Testis (tissue), 2 donors: ENCODE measurements at regions not wholly inside any gene's neighbourhood (a gene's known extent, or its start where the extent isn't known, plus 50 kb on each side); places are given as distances from the start of the nearest gene placed in this dataset.
A peak's percentile ranks its signal among the peaks of the same experiment; 100 is the strongest.

Source experiments
- DNase-seq: peaks from one replicate; pipeline ENCODE4 v3.0.0-alpha.2; 2019
- H3K27ac ChIP-seq, 2 donors: fragments of 200-600 bp; sonication (generic); one replicate each; pipeline ENCODE4 v1.5.1; 2019
- H3K27me3 ChIP-seq: fragments of 200-600 bp; sonication (generic); one replicate; pipeline ENCODE4 v1.5.1; 2019
- H3K36me3 ChIP-seq: fragments of 200-600 bp; sonication (generic); one replicate; pipeline ENCODE4 v1.5.1; 2017; ENCODE audit warnings: low read depth; ENCODE audit errors: missing control alignments
- H3K4me1 ChIP-seq: fragments of 200-600 bp; sonication (generic); one replicate; pipeline ENCODE4 v1.5.1; 2019
- H3K4me3 ChIP-seq, 2 donors: fragments of 200-600 bp; sonication (generic); one replicate each; pipeline ENCODE4 v1.5.1; 2017 to 2019
- H3K9me3 ChIP-seq: fragments of 200-600 bp; sonication (generic); one replicate; pipeline ENCODE4 v1.5.1; 2017
- POLR2A ChIP-seq: fragments of 450-650 bp; IDR thresholded peaks from one replicate; pipeline ENCODE4 v1.6.1; 2017; ENCODE audit warnings: antibody characterized with exemption, mild to moderate bottlenecking, moderate library complexity
- WGBS, 2 donors: methylation state at CpG; one replicate each; pipeline ENCODE4 v1.1.5; 2018; 5-methylcytosine and 5-hydroxymethylcytosine counted together
- intact Hi-C: fragments of 100-400 bp; cut with DNase I; formaldehyde crosslinking; loops from one replicate; pipeline ENCODE4 v1.15.1; 2023; ENCODE audit warnings: low total_unique reads
- TF ChIP-seq, protein P1 (sequence below), 3 experiments: fragments of 450-650 bp in 2 of 3; fragments of 200-600 bp in 1 of 3; sonication (generic) in 1 of 3; IDR thresholded peaks; one replicate each; pipeline ENCODE4 v1.5.1; 2016 to 2019; ENCODE audit warnings: antibody characterized with exemption in 3 of 3, mild to moderate bottlenecking in 2 of 3, moderate library complexity in 1 of 3

DNA sequence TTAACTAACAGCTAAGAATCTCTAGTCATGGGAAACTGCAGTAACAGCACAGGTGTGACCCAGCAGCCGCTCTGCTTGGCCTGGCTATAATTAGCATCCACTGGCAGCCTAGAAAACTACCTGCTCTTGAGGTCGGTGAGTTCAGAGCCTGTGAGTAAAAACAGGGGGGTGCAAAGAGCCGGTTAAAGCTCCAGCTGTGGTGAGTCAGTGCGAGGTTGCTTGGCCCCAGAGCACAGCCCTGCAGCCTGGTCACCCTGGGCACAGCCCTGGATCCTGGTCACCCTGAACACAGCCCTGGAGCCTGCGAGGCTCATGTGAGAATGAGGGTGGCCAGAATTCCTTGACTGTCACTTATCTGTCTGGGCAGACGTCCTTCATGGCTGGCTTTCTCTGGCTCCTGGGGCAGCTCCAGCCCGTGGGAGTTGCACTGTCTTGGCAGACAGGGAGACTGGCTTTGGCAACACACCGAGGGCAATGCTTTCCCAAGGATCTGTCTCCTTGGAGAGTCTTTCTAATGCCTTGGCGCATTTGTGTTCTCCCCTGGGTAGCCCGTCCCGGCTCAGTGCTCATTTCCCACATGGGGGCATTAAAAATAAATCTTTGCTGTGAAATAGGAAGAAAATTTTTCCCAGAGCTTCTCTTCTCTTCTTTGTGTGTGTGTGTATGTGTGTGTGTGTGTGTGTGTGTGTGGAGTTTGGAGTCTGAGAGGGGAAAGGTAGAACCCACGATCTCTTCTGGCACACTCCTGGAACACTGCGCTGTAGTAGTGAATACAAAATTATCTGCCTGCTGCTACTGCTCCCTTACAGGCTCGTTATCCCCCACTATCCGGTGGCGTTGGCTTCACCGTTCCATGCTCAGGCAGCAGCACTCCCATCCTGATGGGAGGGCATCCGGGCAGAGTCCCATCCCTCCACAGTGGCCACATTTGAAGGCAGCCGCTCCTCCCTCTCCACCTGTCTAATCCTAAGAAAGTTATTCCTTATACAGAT is 250.2 kb upstream of the MEX3C start:
- Histone ChIP-seq H3K4me1 (peaks cover 9% of the 10 kb centered on the region), H3K9me3 (no peaks in the 10 kb centered on the region), H3K36me3 (no peaks in the 10 kb centered on the region), H3K27ac (no peak overlapping the region), H3K4me3 (no peak overlapping the region), H3K27me3 (no peaks in the 10 kb centered on the region)
- peak; percentile 88 for DNase-seq
- TF ChIP-seq, protein P1, sequence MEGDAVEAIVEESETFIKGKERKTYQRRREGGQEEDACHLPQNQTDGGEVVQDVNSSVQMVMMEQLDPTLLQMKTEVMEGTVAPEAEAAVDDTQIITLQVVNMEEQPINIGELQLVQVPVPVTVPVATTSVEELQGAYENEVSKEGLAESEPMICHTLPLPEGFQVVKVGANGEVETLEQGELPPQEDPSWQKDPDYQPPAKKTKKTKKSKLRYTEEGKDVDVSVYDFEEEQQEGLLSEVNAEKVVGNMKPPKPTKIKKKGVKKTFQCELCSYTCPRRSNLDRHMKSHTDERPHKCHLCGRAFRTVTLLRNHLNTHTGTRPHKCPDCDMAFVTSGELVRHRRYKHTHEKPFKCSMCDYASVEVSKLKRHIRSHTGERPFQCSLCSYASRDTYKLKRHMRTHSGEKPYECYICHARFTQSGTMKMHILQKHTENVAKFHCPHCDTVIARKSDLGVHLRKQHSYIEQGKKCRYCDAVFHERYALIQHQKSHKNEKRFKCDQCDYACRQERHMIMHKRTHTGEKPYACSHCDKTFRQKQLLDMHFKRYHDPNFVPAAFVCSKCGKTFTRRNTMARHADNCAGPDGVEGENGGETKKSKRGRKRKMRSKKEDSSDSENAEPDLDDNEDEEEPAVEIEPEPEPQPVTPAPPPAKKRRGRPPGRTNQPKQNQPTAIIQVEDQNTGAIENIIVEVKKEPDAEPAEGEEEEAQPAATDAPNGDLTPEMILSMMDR (IDR thresholded peaks at IDR 0.05) = no peak
- no peak for TF ChIP-seq POLR2A
- intact Hi-C loops = no loop called here
- 32 to 33% methylated on average over 15 to 19 of the region's 19 CpGs for WGBS, 2 donors

DNA sequence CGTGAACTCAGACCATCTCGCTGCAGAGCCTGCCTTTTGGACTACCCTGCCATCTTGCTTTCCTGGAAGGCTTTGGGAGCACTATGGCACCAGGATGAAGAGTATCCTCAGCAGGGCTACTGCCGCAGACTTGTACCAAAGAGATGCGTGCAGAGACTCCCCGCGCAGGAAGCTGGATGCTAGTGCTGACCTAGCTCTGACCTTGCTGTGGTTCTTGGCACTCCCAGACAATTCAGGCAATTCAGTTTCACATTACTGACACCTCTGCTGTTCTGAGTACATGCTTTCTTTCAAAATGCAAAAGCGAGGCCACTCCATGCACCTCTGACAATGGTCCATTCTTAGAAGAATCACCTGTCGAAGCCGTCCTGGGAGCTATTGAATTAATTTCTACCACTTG is 251.5 kb upstream of the MEX3C start:
- Histone ChIP-seq H3K9me3 (no peaks in the 10 kb centered on the region), H3K27ac (no peak overlapping the region), H3K4me1 (peaks cover 9% of the 10 kb centered on the region), H3K36me3 (no peaks in the 10 kb centered on the region), H3K27me3 (no peaks in the 10 kb centered on the region), H3K4me3 (no peak overlapping the region)
- peak; percentile 22 for DNase-seq
- TF ChIP-seq POLR2A = no peak
- intact Hi-C loops = no loop called here
- WGBS, 2 donors = 44 to 55% methylated on average over 8 to 9 of the region's 9 CpGs

DNA sequence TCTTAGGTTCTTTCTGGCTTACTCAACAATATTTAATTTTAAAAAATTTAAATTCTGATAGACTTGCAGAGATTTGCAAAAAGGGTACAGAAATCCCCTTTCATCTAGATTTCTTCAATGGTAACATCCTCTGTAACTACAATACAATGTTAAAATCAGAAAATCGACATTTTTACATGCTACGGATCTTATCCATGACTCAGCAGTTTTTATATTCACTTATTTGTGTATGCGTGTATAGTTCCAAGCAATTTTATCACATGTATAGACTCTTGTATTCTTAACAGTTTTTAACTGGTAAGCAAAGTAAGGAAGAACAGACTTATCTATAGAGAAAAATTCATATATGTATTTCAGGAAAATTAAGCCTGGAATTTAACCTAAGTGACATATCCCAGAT is 256.1 kb upstream of the MEX3C start:
- H3K4me3 ChIP-seq = no peak overlapping the region
- intact Hi-C loops = no loop called here
- no peaks in the 10 kb centered on the region for H3K27me3 ChIP-seq
- no peaks in the 10 kb centered on the region for H3K36me3 ChIP-seq
- H3K27ac ChIP-seq = no peak overlapping the region
- no peaks in the 10 kb centered on the region for H3K9me3 ChIP-seq
- TF ChIP-seq, protein P1 (IDR thresholded peaks at IDR 0.05) = no peak
- no peak for TF ChIP-seq POLR2A
- peaks cover 4% of the 10 kb centered on the region for H3K4me1 ChIP-seq
- 81 to 84% methylated on average over 3 of the region's 3 CpGs for WGBS, 2 donors
- no peak for DNase-seq

DNA sequence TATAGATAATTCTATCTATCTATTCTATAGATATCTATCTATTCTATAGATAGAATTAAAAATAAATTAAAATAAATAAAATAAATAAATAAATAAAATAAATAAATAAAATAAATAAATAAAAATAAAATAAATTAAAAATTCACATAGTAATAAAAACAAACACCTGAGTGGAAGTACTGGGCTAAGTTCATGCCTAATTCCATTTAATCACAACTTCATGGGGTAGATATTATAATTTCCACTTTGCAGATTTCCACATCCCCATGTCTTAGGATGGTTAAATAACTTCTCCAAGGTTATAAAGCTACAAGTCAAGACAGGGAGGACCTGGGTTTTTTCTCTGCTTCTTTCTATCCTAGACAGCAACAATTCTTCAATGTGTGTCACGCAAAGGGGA is 261.4 kb upstream of the MEX3C start:
- no peaks in the 10 kb centered on the region for H3K4me1 ChIP-seq
- no peak for DNase-seq
- H3K27me3 ChIP-seq = no peaks in the 10 kb centered on the region
- no peaks in the 10 kb centered on the region for H3K36me3 ChIP-seq
- no peak overlapping the region for H3K4me3 ChIP-seq
- H3K27ac ChIP-seq = no peak overlapping the region
- no peak for TF ChIP-seq POLR2A
- TF ChIP-seq, protein P1 (IDR thresholded peaks at IDR 0.05) = no peak
- WGBS, 2 donors = 92 to 100% methylated on average over 1 of the region's 1 CpG
- no peaks in the 10 kb centered on the region for H3K9me3 ChIP-seq
- intact Hi-C loops = no loop called here

DNA sequence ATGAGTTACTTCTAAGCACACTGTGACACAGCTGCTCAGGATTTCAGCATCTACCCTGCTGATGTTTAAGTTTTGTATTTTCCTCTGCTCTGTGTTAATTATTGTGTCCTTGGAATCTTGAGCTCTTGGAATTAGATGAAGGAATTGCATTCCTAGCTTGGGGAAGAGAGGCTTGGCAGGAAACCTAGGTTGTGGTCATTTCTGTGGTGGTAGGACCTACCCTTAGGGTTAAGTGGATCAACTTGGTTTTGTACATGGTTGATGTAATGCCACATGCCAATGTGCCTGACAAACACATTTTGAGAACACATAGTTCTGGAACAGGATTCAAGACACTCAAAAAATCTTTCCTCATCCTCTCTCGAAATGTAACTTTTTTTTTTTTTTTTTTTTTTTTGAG is 264.5 kb upstream of the MEX3C start:
- 71 to 84% methylated on average over 1 of the region's 1 CpG for WGBS, 2 donors
- H3K27me3 ChIP-seq = no peaks in the 10 kb centered on the region
- intact Hi-C loops = no loop called here
- H3K36me3 ChIP-seq = no peaks in the 10 kb centered on the region
- no peak overlapping the region for H3K4me3 ChIP-seq
- TF ChIP-seq POLR2A = no peak
- TF ChIP-seq, protein P1 (IDR thresholded peaks at IDR 0.05) = no peak
- peaks cover 7% of the 10 kb centered on the region for H3K4me1 ChIP-seq
- no peaks in the 10 kb centered on the region for H3K9me3 ChIP-seq
- no peak for DNase-seq
- H3K27ac ChIP-seq = no peak overlapping the region
